HG02852 (cell line): ENCODE measurements at regions not wholly inside any gene's neighbourhood (a gene's known extent, or its start where the extent isn't known, plus 50 kb on each side); places are given as distances from the start of the nearest gene placed in this dataset.
"Not testable (repeated sequence)": the region's sequence is repeated elsewhere in the genome, so short reads cannot be mapped to it uniquely, and the experiment has no call there.

Experiments used
- ATAC-seq: cut with Tn5 transposase; IDR thresholded peaks from one replicate; pipeline ENCODE4 v1.9.1; 2021; ENCODE audit warnings: mild to moderate bottlenecking, moderate library complexity; ENCODE audit not compliant: unreplicated experiment

GRCh38 chr3:88657459-88657858 is 450.0 kb upstream of the EPHA3 start:
- ATAC-seq = no peak

GRCh38 chr3:88661433-88661824 is 446.0 kb upstream of the EPHA3 start:
- ATAC-seq = no peak

GRCh38 chr3:88668180-88668579 is 439.2 kb upstream of the EPHA3 start:
- ATAC-seq = no peak

GRCh38 chr3:88671573-88671972 is 435.8 kb upstream of the EPHA3 start:
- no peak for ATAC-seq

- ATAC-seq = no peak
Measured at GRCh38 chr3:88677298-88677697, 430.1 kb upstream of the EPHA3 start.

- ATAC-seq = no peak
Measured at GRCh38 chr3:88678747-88679146, 428.7 kb upstream of the EPHA3 start.

GRCh38 chr3:88690287-88690686 is 417.1 kb upstream of the EPHA3 start:
- ATAC-seq = no peak

GRCh38 chr3:88691081-88691480 is 416.3 kb upstream of the EPHA3 start:
- ATAC-seq = no peak

GRCh38 chr3:88703501-88704059 is 403.8 kb upstream of the EPHA3 start:
- ATAC-seq = no peak

GRCh38 chr3:88704338-88704737 is 403.1 kb upstream of the EPHA3 start:
- ATAC-seq = no peak

- ATAC-seq = no peak
Measured at GRCh38 chr3:88707837-88708236, 399.6 kb upstream of the EPHA3 start.

- ATAC-seq = no peak
Measured at GRCh38 chr3:88712552-88712951, 394.9 kb upstream of the EPHA3 start.

- no peak for ATAC-seq
Measured at GRCh38 chr3:88713233-88713691, 394.2 kb upstream of the EPHA3 start.

GRCh38 chr3:88725440-88726165 is 381.8 kb upstream of the EPHA3 start:
- ATAC-seq = no peak

GRCh38 chr3:88732186-88732585 is 375.2 kb upstream of the EPHA3 start:
- no peak for ATAC-seq

- ATAC-seq = no peak
Measured at GRCh38 chr3:88742106-88742505, 365.3 kb upstream of the EPHA3 start.

- ATAC-seq = no peak
Measured at GRCh38 chr3:88742674-88743507, 364.5 kb upstream of the EPHA3 start.

GRCh38 chr3:88744896-88745295 is 362.5 kb upstream of the EPHA3 start:
- no peak for ATAC-seq

GRCh38 chr3:88747145-88747544 is 360.3 kb upstream of the EPHA3 start:
- ATAC-seq = not testable (repeated sequence)

GRCh38 chr3:88758676-88759075 is 348.7 kb upstream of the EPHA3 start:
- ATAC-seq = no peak

- ATAC-seq = no peak
Measured at GRCh38 chr3:88767746-88768145, 339.7 kb upstream of the EPHA3 start.

- ATAC-seq = no peak
Measured at GRCh38 chr3:88773766-88774165, 333.7 kb upstream of the EPHA3 start.
